Adrenal gland (tissue), 5 donors: ENCODE measurements at regions not wholly inside any gene's neighbourhood (a gene's known extent, or its start where the extent isn't known, plus 50 kb on each side); places are given as distances from the start of the nearest gene placed in this dataset.

ENCODE experiments used
- POLR2A ChIP-seq, 2 donors: fragments of 450-650 bp; IDR thresholded peaks; one replicate each; pipeline ENCODE4 v1.6.1; 2017; ENCODE audit warnings: antibody characterized with exemption in 2 of 2, mild to moderate bottlenecking in 2 of 2, moderate library complexity in 1 of 2
- TF ChIP-seq, protein P1 (sequence below), 6 experiments: fragments of 450-650 bp in 4 of 6; fragments of 200-600 bp in 2 of 6; sonication (generic) in 1 of 6; IDR thresholded peaks; 1 replicate in 5 of 6; 2 replicates in 1 of 6; pipeline versions ENCODE4 v1.5.1 to v1.8.0; 2016 to 2021; ENCODE audit warnings: antibody characterized with exemption in 6 of 6, mild to moderate bottlenecking in 2 of 6, moderate library complexity in 1 of 6
- donor health status: DM: no; HTN: no; CAD: no.

DNA sequence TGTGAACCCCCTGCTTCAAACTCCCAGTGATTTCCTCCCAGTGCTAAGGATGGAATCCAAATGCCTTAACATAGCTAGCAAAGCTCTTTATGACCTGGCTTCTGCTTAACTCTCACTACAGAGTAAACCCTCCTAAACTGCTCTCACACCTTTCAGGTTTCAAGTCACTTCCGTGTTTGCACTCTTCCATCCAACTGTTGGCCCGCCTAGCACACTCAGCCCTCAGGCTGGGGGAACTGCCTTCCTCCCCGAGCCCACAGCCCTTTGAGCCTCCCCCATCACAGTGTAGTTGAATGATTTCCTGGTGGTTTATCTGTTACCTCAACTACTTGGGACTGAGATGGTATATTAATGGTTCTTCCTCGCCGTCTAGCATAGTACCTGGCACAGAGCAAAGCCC, 342.5 kb downstream of the NPIPA8 start:
- TF ChIP-seq, protein P1, sequence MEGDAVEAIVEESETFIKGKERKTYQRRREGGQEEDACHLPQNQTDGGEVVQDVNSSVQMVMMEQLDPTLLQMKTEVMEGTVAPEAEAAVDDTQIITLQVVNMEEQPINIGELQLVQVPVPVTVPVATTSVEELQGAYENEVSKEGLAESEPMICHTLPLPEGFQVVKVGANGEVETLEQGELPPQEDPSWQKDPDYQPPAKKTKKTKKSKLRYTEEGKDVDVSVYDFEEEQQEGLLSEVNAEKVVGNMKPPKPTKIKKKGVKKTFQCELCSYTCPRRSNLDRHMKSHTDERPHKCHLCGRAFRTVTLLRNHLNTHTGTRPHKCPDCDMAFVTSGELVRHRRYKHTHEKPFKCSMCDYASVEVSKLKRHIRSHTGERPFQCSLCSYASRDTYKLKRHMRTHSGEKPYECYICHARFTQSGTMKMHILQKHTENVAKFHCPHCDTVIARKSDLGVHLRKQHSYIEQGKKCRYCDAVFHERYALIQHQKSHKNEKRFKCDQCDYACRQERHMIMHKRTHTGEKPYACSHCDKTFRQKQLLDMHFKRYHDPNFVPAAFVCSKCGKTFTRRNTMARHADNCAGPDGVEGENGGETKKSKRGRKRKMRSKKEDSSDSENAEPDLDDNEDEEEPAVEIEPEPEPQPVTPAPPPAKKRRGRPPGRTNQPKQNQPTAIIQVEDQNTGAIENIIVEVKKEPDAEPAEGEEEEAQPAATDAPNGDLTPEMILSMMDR (IDR thresholded peaks at IDR 0.05): no peak
- no peak for TF ChIP-seq POLR2A (IDR thresholded peaks at IDR 0.05)
